ENCODE measurements at regions not wholly inside any gene's neighbourhood (a gene's known extent, or its start where the extent isn't known, plus 50 kb on each side); places are given as distances from the start of the nearest gene placed in this dataset.

DNA sequence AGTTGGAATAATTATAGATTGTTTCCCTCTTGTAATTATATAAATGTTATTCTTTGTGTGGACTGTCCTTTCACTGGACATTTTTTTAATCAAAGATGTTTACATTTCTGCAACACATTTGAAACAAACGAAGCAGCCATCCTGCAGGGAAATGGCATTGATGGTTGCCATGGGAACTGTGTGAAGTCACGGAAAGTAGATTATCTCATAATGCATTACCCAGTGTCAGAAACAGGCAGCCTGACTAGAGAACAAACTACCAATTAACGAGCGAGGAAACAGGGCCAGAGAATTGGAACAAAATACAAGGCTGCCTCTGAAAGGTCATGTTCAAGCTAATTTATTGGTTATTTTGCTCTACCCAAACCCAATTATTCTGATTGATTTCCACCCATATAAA lies 96.9 kb upstream of the LARGE1 start:
- no peak for TF ChIP-seq CTCF (IDR thresholded peaks at IDR 0.05)
- no peak for TF ChIP-seq EZH2phosphoT487 (IDR thresholded peaks at IDR 0.05)
